AG09319 (cell line): ENCODE measurements at regions not wholly inside any gene's neighbourhood (a gene's known extent, or its start where the extent isn't known, plus 50 kb on each side); places are given as distances from the start of the nearest gene placed in this dataset.

ENCODE experiments used
- DNase-seq: peaks from one replicate; pipeline ENCODE4 v3.0.0-alpha.2; 2010; ENCODE audit warnings: low read depth; ENCODE audit errors: extremely low read depth
- CTCF ChIP-seq: IDR thresholded peaks from 2 replicates; pipeline ENCODE4 v1.5.1; 2011; ENCODE audit warnings: low read depth, mild to moderate bottlenecking, inconsistent platforms, low read length, moderate library complexity

GRCh38 chr17:72376526-72377345, 255.9 kb downstream of the SOX9 start:
- peak; percentile 67 for DNase-seq
- TF ChIP-seq CTCF: no peak

- DNase-seq: no peak
- no peak for TF ChIP-seq CTCF
Measured at GRCh38 chr17:72378414-72379390, 257.9 kb downstream of the SOX9 start.

GRCh38 chr17:72379516-72379915, 258.7 kb downstream of the SOX9 start:
- DNase-seq: no peak
- no peak for TF ChIP-seq CTCF

- DNase-seq: no peak
- no peak for TF ChIP-seq CTCF
Measured at GRCh38 chr17:72380120-72380519, 259.3 kb downstream of the SOX9 start.

- no peak for DNase-seq
- no peak for TF ChIP-seq CTCF
Measured at GRCh38 chr17:72380737-72381136, 259.9 kb downstream of the SOX9 start.

GRCh38 chr17:72381597-72382397, 261.0 kb downstream of the SOX9 start:
- no peak for TF ChIP-seq CTCF
- no peak for DNase-seq
